HepG2 (cell line): ENCODE measurements at regions not wholly inside any gene's neighbourhood (a gene's known extent, or its start where the extent isn't known, plus 50 kb on each side); places are given as distances from the start of the nearest gene placed in this dataset.

Experiments
- ATAC-seq: fragments of 200-7000 bp; cut with Tn5 transposase; 3 replicates; pipeline ENCODE4 v1.9.1; 2020; ENCODE audit warnings: mild to moderate bottlenecking, moderate library complexity
- BruUV-seq: library from RNA; stranded (reverse); fragments of 400-500 nt; replicated peaks from 2 replicates; lab custom pipeline; 2021; lab: Mats Ljungman, UMichigan
- CTCF ChIA-PET: fragments of 300-600 bp; formaldehyde crosslinking; extraction: SDS; loops from one replicate; lab custom pipeline; 2021; ENCODE audit warnings: low total read pairs, inconsistent platforms, low intra/inter-chr PET ratio; lab: Yijun Ruan, JAX
- POLR2A ChIA-PET: fragments of 350-600 bp; sonication (Branson Sonifier 250); formaldehyde crosslinking; loops from one replicate; lab custom pipeline; 2020; ENCODE audit warnings: antibody characterized with exemption, inconsistent platforms; lab: Yijun Ruan, JAX
- DNase-seq: peaks from one replicate; pipeline ENCODE4 v3.0.0-alpha.2; 2015; ENCODE audit warnings: low spot score
- FAIRE-seq: peaks from 3 replicates; lab custom pipeline; 2011; peaks lifted over from hg19 to GRCh38; lab: Jason Lieb, UNC
- H2AFZ ChIP-seq: one replicate; pipeline ENCODE4 v1.6.1; 2011; ENCODE audit warnings: low read length, inconsistent platforms
- H3K27ac ChIP-seq: fragments of 300-600 bp; 3 replicates; pipeline ENCODE4 v1.8.0; 2011; ENCODE audit warnings: mixed run types, mild to moderate bottlenecking, mixed read lengths, low read length, inconsistent platforms; ENCODE audit not compliant: insufficient read depth; ENCODE audit errors: extremely low read length
- H3K27me3 ChIP-seq, 2 experiments: fragments of 200-600 bp in 1 of 2; 2 replicates in 1 of 2; 3 replicates in 1 of 2; pipeline versions ENCODE4 v1.6.0 to v1.8.0; 2011; ENCODE audit warnings: low read length in 2 of 2, mild to moderate bottlenecking in 2 of 2, moderate library complexity in 2 of 2, inconsistent platforms in 1 of 2; ENCODE audit not compliant: insufficient read depth in 2 of 2, control insufficient read depth in 1 of 2
- H3K36me3 ChIP-seq, 2 experiments: fragments of 200-600 bp in 1 of 2; replicated peaks in 1 of 2; 2 replicates in 1 of 2; 3 replicates in 1 of 2; pipeline versions ENCODE4 v1.5.1 to v1.8.0; 2011; ENCODE audit warnings: low read length in 2 of 2, inconsistent platforms in 1 of 2; ENCODE audit not compliant: insufficient read depth in 2 of 2, control insufficient read depth in 1 of 2
- H3K4me1 ChIP-seq: 2 replicates; pipeline ENCODE4 v1.5.1; 2012; ENCODE audit warnings: low read length, inconsistent platforms; ENCODE audit not compliant: insufficient read depth
- H3K4me2 ChIP-seq: 2 replicates; pipeline ENCODE4 v1.6.0; 2011; ENCODE audit warnings: low read depth, low read length, inconsistent platforms
- H3K4me3 ChIP-seq, 3 experiments: fragments of 200-600 bp in 1 of 3; sonication (generic), shearing (Covaris generic) in 1 of 3; replicated peaks in 1 of 3; 2 replicates each; pipeline ENCODE4 v1.5.1; 2011 to 2016; ENCODE audit warnings: low read length in 3 of 3, inconsistent platforms in 2 of 3, low read depth in 2 of 3, mild to moderate bottlenecking in 2 of 3, control low read depth in 1 of 3, mixed read lengths in 1 of 3; ENCODE audit not compliant: insufficient read depth in 1 of 3
- H3K79me2 ChIP-seq: one replicate; pipeline ENCODE4 v1.6.1; 2011; ENCODE audit warnings: low read length, inconsistent platforms; ENCODE audit not compliant: insufficient read depth
- H3K9ac ChIP-seq: 2 replicates; pipeline ENCODE4 v1.6.0; 2011; ENCODE audit warnings: mild to moderate bottlenecking, low read depth, low read length, inconsistent platforms; ENCODE audit not compliant: insufficient read depth
- H3K9me3 ChIP-seq: 2 replicates; pipeline ENCODE4 v1.5.1; 2012; ENCODE audit warnings: mild to moderate bottlenecking, low read length
- H4K20me1 ChIP-seq: 2 replicates; pipeline ENCODE4 v1.6.0; 2011; ENCODE audit warnings: inconsistent platforms, mild to moderate bottlenecking, low read length, moderate library complexity; ENCODE audit not compliant: insufficient read depth
- AHR ChIP-seq: IDR thresholded peaks from 2 replicates; pipeline ENCODE4 v1.6.1; 2018; ENCODE audit warnings: missing genetic modification reagents, missing compliant biosample characterization
- EEA1 ChIP-seq: sonication (generic); formaldehyde crosslinking; IDR thresholded peaks from 2 replicates; pipeline ENCODE4 v1.5.1; 2020; ENCODE audit warnings: mild to moderate bottlenecking, missing genetic modification reagents, borderline replicate concordance
- HNRNPH1 ChIP-seq: fragments of 200-400 bp; formaldehyde crosslinking; optimal IDR thresholded peaks from 2 replicates; pipeline ENCODE3; 2017; ENCODE audit warnings: mild to moderate bottlenecking, low read depth, low read length
- MZF1 ChIP-seq: sonication (generic); formaldehyde crosslinking; IDR thresholded peaks from 2 replicates; pipeline ENCODE4 v1.8.1; 2023; ENCODE audit warnings: mild to moderate bottlenecking, missing genetic modification reagents, borderline replicate concordance
- NFRKB ChIP-seq: fragments of 450-650 bp; IDR thresholded peaks from 2 replicates; pipeline ENCODE4 v1.6.1; 2017
- PAWR ChIP-seq: sonication (generic); formaldehyde crosslinking; IDR thresholded peaks from 2 replicates; pipeline ENCODE4 v1.4.0; 2020; ENCODE audit warnings: missing genetic modification reagents, mild to moderate bottlenecking, borderline replicate concordance
- RXRA ChIP-seq: sonication (generic); formaldehyde crosslinking; IDR thresholded peaks from 2 replicates; pipeline ENCODE4 v1.5.1; 2020; ENCODE audit warnings: missing genetic modification reagents
- TEAD3 ChIP-seq: optimal IDR thresholded peaks from 2 replicates; pipeline ENCODE3; 2016; ENCODE audit warnings: borderline replicate concordance
- ZFP36L2 ChIP-seq: sonication (generic); formaldehyde crosslinking; IDR thresholded peaks from 2 replicates; pipeline ENCODE4 v1.4.0; 2020; ENCODE audit warnings: missing genetic modification reagents
- ZKSCAN1 ChIP-seq: fragments of 150-350 bp; IDR thresholded peaks from 2 replicates; pipeline ENCODE4 v1.6.1; 2014; ENCODE audit warnings: low read length
- ZNF101 ChIP-seq: sonication (generic); formaldehyde crosslinking; IDR thresholded peaks from 2 replicates; pipeline ENCODE4 v1.4.0; 2020; ENCODE audit warnings: mild to moderate bottlenecking, low read depth, missing genetic modification reagents, borderline replicate concordance
- ZNF460 ChIP-seq: sonication (generic); formaldehyde crosslinking; IDR thresholded peaks from 2 replicates; pipeline ENCODE4 v1.5.1; 2020; ENCODE audit warnings: missing genetic modification reagents, mild to moderate bottlenecking, borderline replicate concordance
- ZNF546 ChIP-seq: sonication (generic); formaldehyde crosslinking; conservative IDR thresholded peaks from 2 replicates; pipeline ENCODE4 v1.8.1; 2023; ENCODE audit warnings: mild to moderate bottlenecking, missing genetic modification reagents
- ZNF660 ChIP-seq: sonication (generic); formaldehyde crosslinking; IDR thresholded peaks from 2 replicates; pipeline ENCODE4 v1.5.1; 2020; ENCODE audit warnings: mild to moderate bottlenecking, low read depth, missing genetic modification reagents, borderline replicate concordance
- WGBS: methylation state at CpG from one replicate; pipeline ENCODE4 v1.1.6; 2017; ENCODE audit warnings: low lambda C conversion rate; 5-methylcytosine and 5-hydroxymethylcytosine counted together
- in situ Hi-C: cut with HindIII; loops from 2 replicates; pipeline ENCODE4 v1.10.0; 2017; ENCODE audit warnings: low pct_unique_long_range_greater_than_20kb; ENCODE audit not compliant: extremely low pct_ligation_motif_present
- intact Hi-C: fragments of 100-400 bp; cut with micrococcal nuclease; formaldehyde crosslinking; loops from one replicate; pipeline ENCODE4 v1.10.0; 2022; ENCODE audit not compliant: unreplicated experiment
- TF ChIP-seq, protein P1 (sequence below): sonication (generic); formaldehyde crosslinking; IDR thresholded peaks from 2 replicates; pipeline ENCODE4 v1.8.0; 2022; ENCODE audit warnings: low read depth, missing genetic modification reagents
- TF ChIP-seq, protein P2 (sequence below): sonication (generic); formaldehyde crosslinking; IDR thresholded peaks from 2 replicates; pipeline ENCODE4 v1.4.0; 2020; ENCODE audit warnings: missing genetic modification reagents
- TF ChIP-seq, protein P3 (sequence below): sonication (generic); formaldehyde crosslinking; IDR thresholded peaks from 2 replicates; pipeline ENCODE4 v1.4.0; 2020; ENCODE audit warnings: mild to moderate bottlenecking, missing genetic modification reagents

DNA sequence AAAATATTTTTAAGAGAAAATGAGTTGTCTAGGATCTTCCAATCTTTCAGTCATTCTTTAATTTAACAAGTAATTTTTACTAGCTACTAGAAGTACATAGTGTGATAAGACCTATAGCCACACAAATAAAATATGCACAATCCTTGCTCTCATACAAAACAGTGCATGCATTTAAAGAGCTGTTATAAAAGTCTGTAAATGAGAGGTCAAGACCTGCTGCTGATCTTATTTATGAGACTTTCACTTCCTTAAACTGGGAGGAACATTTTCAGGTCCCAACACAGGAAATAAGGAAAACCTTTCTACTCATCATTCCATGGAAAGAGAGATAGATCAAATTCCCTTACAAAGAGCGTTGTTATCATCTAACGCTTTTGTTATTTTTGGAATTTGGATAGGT is 54.2 kb upstream of the PAM start:
- no peak for DNase-seq
- no peaks in the 10 kb centered on the region for H3K4me1 ChIP-seq
- no peaks in the 10 kb centered on the region for H3K36me3 ChIP-seq
- H3K9me3 ChIP-seq = no peaks in the 10 kb centered on the region
- no peaks in the 10 kb centered on the region for H3K79me2 ChIP-seq
- in situ Hi-C loops = no loop called here
- intact Hi-C loops = no loop called here
- TF ChIP-seq RXRA (CRISPR knock-in tag) = no peak
- no peak for TF ChIP-seq ZKSCAN1
- no peak for TF ChIP-seq ZNF101 (CRISPR knock-in tag)
- no peak for TF ChIP-seq TEAD3
- TF ChIP-seq NFRKB = no peak
- TF ChIP-seq PAWR (CRISPR knock-in tag) = no peak
- TF ChIP-seq, protein P1, sequence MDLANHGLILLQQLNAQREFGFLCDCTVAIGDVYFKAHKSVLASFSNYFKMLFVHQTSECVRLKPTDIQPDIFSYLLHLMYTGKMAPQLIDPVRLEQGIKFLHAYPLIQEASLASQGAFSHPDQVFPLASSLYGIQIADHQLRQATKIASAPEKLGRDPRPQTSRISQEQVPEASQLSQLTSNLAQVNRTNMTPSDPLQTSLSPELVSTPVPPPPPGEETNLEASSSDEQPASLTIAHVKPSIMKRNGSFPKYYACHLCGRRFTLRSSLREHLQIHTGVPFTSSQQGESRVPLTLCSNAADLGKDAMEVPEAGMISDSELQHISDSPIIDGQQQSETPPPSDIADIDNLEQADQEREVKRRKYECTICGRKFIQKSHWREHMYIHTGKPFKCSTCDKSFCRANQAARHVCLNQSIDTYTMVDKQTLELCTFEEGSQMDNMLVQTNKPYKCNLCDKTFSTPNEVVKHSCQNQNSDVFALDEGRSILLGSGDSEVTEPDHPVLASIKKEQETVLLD (CRISPR knock-in tag) = no peak
- TF ChIP-seq EEA1 (CRISPR knock-in tag) = no peak
- no peak for TF ChIP-seq MZF1 (CRISPR knock-in tag)
- TF ChIP-seq, protein P2, sequence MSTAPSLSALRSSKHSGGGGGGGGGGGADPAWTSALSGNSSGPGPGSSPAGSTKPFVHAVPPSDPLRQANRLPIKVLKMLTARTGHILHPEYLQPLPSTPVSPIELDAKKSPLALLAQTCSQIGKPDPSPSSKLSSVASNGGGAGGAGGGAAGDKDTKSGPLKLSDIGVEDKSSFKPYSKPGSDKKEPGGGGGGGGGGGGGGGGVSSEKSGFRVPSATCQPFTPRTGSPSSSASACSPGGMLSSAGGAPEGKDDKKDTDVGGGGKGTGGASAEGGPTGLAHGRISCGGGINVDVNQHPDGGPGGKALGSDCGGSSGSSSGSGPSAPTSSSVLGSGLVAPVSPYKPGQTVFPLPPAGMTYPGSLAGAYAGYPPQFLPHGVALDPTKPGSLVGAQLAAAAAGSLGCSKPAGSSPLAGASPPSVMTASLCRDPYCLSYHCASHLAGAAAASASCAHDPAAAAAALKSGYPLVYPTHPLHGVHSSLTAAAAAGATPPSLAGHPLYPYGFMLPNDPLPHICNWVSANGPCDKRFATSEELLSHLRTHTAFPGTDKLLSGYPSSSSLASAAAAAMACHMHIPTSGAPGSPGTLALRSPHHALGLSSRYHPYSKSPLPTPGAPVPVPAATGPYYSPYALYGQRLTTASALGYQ (CRISPR knock-in tag) = no peak
- no peak for TF ChIP-seq ZFP36L2 (CRISPR knock-in tag)
- TF ChIP-seq, protein P3, sequence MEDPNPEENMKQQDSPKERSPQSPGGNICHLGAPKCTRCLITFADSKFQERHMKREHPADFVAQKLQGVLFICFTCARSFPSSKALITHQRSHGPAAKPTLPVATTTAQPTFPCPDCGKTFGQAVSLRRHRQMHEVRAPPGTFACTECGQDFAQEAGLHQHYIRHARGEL (CRISPR knock-in tag) = no peak
- no peak for TF ChIP-seq ZNF546 (CRISPR knock-in tag)
- no peak for TF ChIP-seq ZNF660 (CRISPR knock-in tag)
- TF ChIP-seq HNRNPH1 = no peak
- no peak for TF ChIP-seq AHR
- no peak for TF ChIP-seq ZNF460
- ChIA-PET CTCF (no interaction called here), POLR2A (no interaction called here)
- H4K20me1 ChIP-seq = no peaks in the 10 kb centered on the region
- no peak overlapping the region for H3K27ac ChIP-seq
- H2AFZ ChIP-seq = no peak overlapping the region
- no peak for FAIRE-seq
- ATAC-seq = no peak
- no peak overlapping the region for H3K4me2 ChIP-seq
- no peak overlapping the region for H3K4me3 ChIP-seq
- H3K27me3 ChIP-seq = peaks cover 0 to 6% of the 10 kb centered on the region in 2 experiments; a peak in 1 of 5 replicates
- no TSS peak for BruUV-seq
- WGBS = 4% methylated on average over 2 of the region's 2 CpGs
- no peak overlapping the region for H3K9ac ChIP-seq
